Tibial nerve (tissue), 3 donors: ENCODE measurements at regions not wholly inside any gene's neighbourhood (a gene's known extent, or its start where the extent isn't known, plus 50 kb on each side); places are given as distances from the start of the nearest gene placed in this dataset.

Experiments used
- CTCF ChIP-seq, 5 experiments: fragments of 200-600 bp in 3 of 5; fragments of 450-650 bp in 2 of 5; sonication (generic) in 3 of 5; IDR thresholded peaks; one replicate each; pipeline ENCODE4 v1.5.1; 2016 to 2019; ENCODE audit warnings: antibody characterized with exemption in 5 of 5, mild to moderate bottlenecking in 3 of 5, moderate library complexity in 2 of 5
- POLR2A ChIP-seq, 2 donors: fragments of 450-650 bp; IDR thresholded peaks; one replicate each; pipeline ENCODE4 v1.6.1; 2017; ENCODE audit warnings: antibody characterized with exemption in 2 of 2, mild to moderate bottlenecking in 2 of 2, moderate library complexity in 2 of 2

- TF ChIP-seq CTCF (IDR thresholded peaks at IDR 0.05) (no peak), POLR2A (IDR thresholded peaks at IDR 0.05) (no peak)
Measured at GRCh38 chr13:106917024-106917571, 349.2 kb upstream of the ARGLU1 start.
